HepG2 (cell line): ENCODE measurements at regions not wholly inside any gene's neighbourhood (a gene's known extent, or its start where the extent isn't known, plus 50 kb on each side); places are given as distances from the start of the nearest gene placed in this dataset.

Experiments used
- CBX2 ChIP-seq, 2 experiments: fragments of 200-600 bp in 1 of 2; sonication (generic); formaldehyde crosslinking in 1 of 2; IDR thresholded peaks; 2 replicates each; pipeline versions ENCODE4 v1.7.0 to v1.8.1; 2018 to 2022; ENCODE audit warnings: low read depth in 2 of 2, low read length in 1 of 2, mild to moderate bottlenecking in 1 of 2, missing genetic modification reagents in 1 of 2
- EZH2 ChIP-seq: conservative IDR thresholded peaks from 2 replicates; pipeline ENCODE4 v1.6.1; 2012; ENCODE audit warnings: mild to moderate bottlenecking, low read depth, low read length, moderate library complexity
- FOSL2 ChIP-seq: sonication (generic); formaldehyde crosslinking; IDR thresholded peaks from 2 replicates; pipeline ENCODE4 v1.4.0; 2020; ENCODE audit warnings: missing genetic modification reagents
- GZF1 ChIP-seq: sonication (generic); formaldehyde crosslinking; IDR thresholded peaks from 2 replicates; pipeline ENCODE4 v1.5.1; 2020; ENCODE audit warnings: mild to moderate bottlenecking, missing genetic modification reagents
- HMG20B ChIP-seq: conservative IDR thresholded peaks from 2 replicates; pipeline ENCODE4 v1.6.1; 2016; ENCODE audit warnings: missing genetic modification reagents, missing compliant biosample characterization
- SP1 ChIP-seq, 2 experiments: fragments of 450-650 bp in 1 of 2; sonication (generic) in 1 of 2; formaldehyde crosslinking in 1 of 2; IDR thresholded peaks; 2 replicates each; pipeline versions ENCODE4 v1.4.0 to v1.6.1; 2016 to 2020; ENCODE audit warnings: missing genetic modification reagents in 1 of 2
- ZNF12 ChIP-seq: sonication (generic); formaldehyde crosslinking; IDR thresholded peaks from 2 replicates; pipeline ENCODE4 v1.5.0; 2020; ENCODE audit warnings: missing genetic modification reagents
- ZNF549 ChIP-seq: sonication (generic); formaldehyde crosslinking; IDR thresholded peaks from 2 replicates; pipeline ENCODE4 v1.5.0; 2020; ENCODE audit warnings: missing genetic modification reagents
- TF ChIP-seq, protein P1 (sequence below), 2 experiments: sonication (generic) in 1 of 2; formaldehyde crosslinking in 1 of 2; IDR thresholded peaks; 2 replicates each; pipeline versions ENCODE4 v1.4.0 to v1.6.1; 2016 to 2020; ENCODE audit warnings: borderline replicate concordance in 1 of 2, low read depth in 1 of 2, mild to moderate bottlenecking in 1 of 2, missing genetic modification reagents in 1 of 2
- TF ChIP-seq, protein P2 (sequence below): sonication (generic); formaldehyde crosslinking; IDR thresholded peaks from 2 replicates; pipeline ENCODE4 v1.4.0; 2020; ENCODE audit warnings: missing genetic modification reagents, borderline replicate concordance
- TF ChIP-seq, protein P3 (sequence below): sonication (generic); formaldehyde crosslinking; IDR thresholded peaks from 2 replicates; pipeline ENCODE4 v1.9.0; 2021; ENCODE audit warnings: missing genetic modification reagents, borderline replicate concordance
- TF ChIP-seq, protein P4 (sequence below): sonication (generic); formaldehyde crosslinking; IDR thresholded peaks from 2 replicates; pipeline ENCODE4 v1.4.0; 2020; ENCODE audit warnings: missing genetic modification reagents
- TF ChIP-seq, protein P5 (sequence below): sonication (generic); formaldehyde crosslinking; IDR thresholded peaks from 2 replicates; pipeline ENCODE4 v1.8.0; 2023; ENCODE audit warnings: mild to moderate bottlenecking, missing genetic modification reagents
- TF ChIP-seq, protein P6 (sequence below): sonication (generic); formaldehyde crosslinking; IDR thresholded peaks from 2 replicates; pipeline ENCODE4 v1.4.0; 2020; ENCODE audit warnings: mild to moderate bottlenecking, missing genetic modification reagents

DNA sequence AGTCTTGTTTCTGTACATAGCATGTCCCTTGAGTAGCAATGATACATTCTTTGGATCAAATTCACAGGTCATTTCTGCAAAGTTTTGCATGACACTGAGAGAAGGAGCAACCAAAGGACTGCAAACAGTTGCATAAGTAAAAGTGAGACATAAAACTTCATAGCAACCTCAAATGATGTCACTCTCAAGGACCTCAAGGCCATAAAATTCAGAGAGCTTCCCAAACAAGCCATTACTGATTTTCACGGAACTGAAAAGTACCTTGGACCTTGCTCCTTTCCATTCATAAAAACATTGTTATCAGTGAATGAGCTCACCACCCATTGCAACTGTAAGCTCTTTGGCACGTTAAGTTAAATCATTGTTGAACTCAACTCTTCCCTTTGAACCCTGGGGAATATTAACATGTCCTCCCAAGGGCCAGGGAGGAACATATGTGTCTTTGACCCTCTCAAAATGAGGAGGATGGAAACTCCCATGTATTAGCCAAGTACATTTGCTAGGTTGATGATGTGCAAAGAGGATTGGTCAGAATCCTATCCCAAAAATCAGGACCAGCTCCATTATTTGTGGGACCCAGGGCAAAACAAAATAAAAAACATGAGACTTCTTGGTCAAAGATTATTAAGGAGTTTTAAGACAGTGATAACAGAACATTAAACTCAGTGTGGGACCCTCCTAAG lies 275.0 kb upstream of the DYNLRB2 start (continued):
- TF ChIP-seq, protein P1, sequence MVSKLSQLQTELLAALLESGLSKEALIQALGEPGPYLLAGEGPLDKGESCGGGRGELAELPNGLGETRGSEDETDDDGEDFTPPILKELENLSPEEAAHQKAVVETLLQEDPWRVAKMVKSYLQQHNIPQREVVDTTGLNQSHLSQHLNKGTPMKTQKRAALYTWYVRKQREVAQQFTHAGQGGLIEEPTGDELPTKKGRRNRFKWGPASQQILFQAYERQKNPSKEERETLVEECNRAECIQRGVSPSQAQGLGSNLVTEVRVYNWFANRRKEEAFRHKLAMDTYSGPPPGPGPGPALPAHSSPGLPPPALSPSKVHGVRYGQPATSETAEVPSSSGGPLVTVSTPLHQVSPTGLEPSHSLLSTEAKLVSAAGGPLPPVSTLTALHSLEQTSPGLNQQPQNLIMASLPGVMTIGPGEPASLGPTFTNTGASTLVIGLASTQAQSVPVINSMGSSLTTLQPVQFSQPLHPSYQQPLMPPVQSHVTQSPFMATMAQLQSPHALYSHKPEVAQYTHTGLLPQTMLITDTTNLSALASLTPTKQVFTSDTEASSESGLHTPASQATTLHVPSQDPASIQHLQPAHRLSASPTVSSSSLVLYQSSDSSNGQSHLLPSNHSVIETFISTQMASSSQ (IDR thresholded peaks at IDR 0.05; ENCODE audit: low read depth) = peak; percentile 77; the same call in 1 of the 2 replicates
- TF ChIP-seq, protein P1 (CRISPR knock-in tag; IDR thresholded peaks at IDR 0.05; ENCODE audit: borderline replicate concordance) = peak; percentile 83; the same call in 1 of the 2 replicates
- TF ChIP-seq SP1 (IDR thresholded peaks at IDR 0.05) (no peak), SP1 (CRISPR knock-in tag; IDR thresholded peaks at IDR 0.05) (no peak; the same call in 1 of the 2 replicates), CBX2 (IDR thresholded peaks at IDR 0.05; ENCODE audit: low read depth, low read length) (no peak; the same call in 1 of the 2 replicates), CBX2 (CRISPR knock-in tag; IDR thresholded peaks at IDR 0.05; ENCODE audit: low read depth) (no peak), HMG20B (CRISPR knock-in tag) (peak; percentile 94; the same call in 1 of the 2 replicates), GZF1 (CRISPR knock-in tag) (0 out of 2 replicates have a peak, but pooled peaks have one; percentile 52), EZH2 (no peak), FOSL2 (CRISPR knock-in tag) (peak; percentile 95), ZNF549 (CRISPR knock-in tag) (peak; percentile 86; the same call in 1 of the 2 replicates), ZNF12 (CRISPR knock-in tag) (peak; percentile 70; the same call in 1 of the 2 replicates)
- TF ChIP-seq, protein P2, sequence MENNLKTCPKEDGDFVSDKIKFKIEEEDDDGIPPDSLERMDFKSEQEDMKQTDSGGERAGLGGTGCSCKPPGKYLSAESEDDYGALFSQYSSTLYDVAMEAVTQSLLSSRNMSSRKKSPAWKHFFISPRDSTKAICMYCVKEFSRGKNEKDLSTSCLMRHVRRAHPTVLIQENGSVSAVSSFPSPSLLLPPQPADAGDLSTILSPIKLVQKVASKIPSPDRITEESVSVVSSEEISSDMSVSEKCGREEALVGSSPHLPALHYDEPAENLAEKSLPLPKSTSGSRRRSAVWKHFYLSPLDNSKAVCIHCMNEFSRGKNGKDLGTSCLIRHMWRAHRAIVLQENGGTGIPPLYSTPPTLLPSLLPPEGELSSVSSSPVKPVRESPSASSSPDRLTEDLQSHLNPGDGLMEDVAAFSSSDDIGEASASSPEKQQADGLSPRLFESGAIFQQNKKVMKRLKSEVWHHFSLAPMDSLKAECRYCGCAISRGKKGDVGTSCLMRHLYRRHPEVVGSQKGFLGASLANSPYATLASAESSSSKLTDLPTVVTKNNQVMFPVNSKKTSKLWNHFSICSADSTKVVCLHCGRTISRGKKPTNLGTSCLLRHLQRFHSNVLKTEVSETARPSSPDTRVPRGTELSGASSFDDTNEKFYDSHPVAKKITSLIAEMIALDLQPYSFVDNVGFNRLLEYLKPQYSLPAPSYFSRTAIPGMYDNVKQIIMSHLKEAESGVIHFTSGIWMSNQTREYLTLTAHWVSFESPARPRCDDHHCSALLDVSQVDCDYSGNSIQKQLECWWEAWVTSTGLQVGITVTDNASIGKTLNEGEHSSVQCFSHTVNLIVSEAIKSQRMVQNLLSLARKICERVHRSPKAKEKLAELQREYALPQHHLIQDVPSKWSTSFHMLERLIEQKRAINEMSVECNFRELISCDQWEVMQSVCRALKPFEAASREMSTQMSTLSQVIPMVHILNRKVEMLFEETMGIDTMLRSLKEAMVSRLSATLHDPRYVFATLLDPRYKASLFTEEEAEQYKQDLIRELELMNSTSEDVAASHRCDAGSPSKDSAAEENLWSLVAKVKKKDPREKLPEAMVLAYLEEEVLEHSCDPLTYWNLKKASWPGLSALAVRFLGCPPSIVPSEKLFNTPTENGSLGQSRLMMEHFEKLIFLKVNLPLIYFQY (CRISPR knock-in tag) = peak; percentile 47; the same call in 1 of the 2 replicates
- TF ChIP-seq, protein P3, sequence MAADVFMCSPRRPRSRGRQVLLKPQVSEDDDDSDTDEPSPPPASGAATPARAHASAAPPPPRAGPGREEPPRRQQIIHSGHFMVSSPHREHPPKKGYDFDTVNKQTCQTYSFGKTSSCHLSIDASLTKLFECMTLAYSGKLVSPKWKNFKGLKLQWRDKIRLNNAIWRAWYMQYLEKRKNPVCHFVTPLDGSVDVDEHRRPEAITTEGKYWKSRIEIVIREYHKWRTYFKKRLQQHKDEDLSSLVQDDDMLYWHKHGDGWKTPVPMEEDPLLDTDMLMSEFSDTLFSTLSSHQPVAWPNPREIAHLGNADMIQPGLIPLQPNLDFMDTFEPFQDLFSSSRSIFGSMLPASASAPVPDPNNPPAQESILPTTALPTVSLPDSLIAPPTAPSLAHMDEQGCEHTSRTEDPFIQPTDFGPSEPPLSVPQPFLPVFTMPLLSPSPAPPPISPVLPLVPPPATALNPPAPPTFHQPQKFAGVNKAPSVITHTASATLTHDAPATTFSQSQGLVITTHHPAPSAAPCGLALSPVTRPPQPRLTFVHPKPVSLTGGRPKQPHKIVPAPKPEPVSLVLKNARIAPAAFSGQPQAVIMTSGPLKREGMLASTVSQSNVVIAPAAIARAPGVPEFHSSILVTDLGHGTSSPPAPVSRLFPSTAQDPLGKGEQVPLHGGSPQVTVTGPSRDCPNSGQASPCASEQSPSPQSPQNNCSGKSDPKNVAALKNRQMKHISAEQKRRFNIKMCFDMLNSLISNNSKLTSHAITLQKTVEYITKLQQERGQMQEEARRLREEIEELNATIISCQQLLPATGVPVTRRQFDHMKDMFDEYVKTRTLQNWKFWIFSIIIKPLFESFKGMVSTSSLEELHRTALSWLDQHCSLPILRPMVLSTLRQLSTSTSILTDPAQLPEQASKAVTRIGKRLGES (CRISPR knock-in tag) = no peak
- TF ChIP-seq, protein P4, sequence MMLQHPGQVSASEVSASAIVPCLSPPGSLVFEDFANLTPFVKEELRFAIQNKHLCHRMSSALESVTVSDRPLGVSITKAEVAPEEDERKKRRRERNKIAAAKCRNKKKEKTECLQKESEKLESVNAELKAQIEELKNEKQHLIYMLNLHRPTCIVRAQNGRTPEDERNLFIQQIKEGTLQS (CRISPR knock-in tag) = peak; percentile 99
- TF ChIP-seq, protein P5, sequence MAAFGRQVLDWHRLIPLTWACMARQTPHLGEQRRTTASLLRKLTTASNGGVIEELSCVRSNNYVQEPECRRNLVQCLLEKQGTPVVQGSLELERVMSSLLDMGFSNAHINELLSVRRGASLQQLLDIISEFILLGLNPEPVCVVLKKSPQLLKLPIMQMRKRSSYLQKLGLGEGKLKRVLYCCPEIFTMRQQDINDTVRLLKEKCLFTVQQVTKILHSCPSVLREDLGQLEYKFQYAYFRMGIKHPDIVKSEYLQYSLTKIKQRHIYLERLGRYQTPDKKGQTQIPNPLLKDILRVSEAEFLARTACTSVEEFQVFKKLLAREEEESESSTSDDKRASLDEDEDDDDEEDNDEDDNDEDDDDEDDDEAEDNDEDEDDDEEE (CRISPR knock-in tag) = no peak
- TF ChIP-seq, protein P6, sequence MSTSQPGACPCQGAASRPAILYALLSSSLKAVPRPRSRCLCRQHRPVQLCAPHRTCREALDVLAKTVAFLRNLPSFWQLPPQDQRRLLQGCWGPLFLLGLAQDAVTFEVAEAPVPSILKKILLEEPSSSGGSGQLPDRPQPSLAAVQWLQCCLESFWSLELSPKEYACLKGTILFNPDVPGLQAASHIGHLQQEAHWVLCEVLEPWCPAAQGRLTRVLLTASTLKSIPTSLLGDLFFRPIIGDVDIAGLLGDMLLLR (CRISPR knock-in tag) = no peak
